ENCODE measurements at regions not wholly inside any gene's neighbourhood (a gene's known extent, or its start where the extent isn't known, plus 50 kb on each side); places are given as distances from the start of the nearest gene placed in this dataset.

- 82 to 83% methylated on average over 4 of the region's 4 CpGs for WGBS, 2 donors
- H3K27ac ChIP-seq (ENCODE audit: low read depth in 1 of 2, low read length in 2 of 2) = no peak overlapping the region
- intact Hi-C loops (cut with DNase I) = no loop called here
- H3K36me3 ChIP-seq (ENCODE audit: control insufficient read depth in 1 of 2, insufficient read depth in 2 of 2, low read length in 1 of 2) = no peaks in the 10 kb centered on the region
- H3K4me1 ChIP-seq (ENCODE audit: control insufficient read depth in 1 of 2, insufficient read depth in 2 of 2, low read length in 2 of 2) = no peaks in the 10 kb centered on the region
- H3K9me3 ChIP-seq (ENCODE audit: control insufficient read depth, low read length) = no peaks in the 10 kb centered on the region
- ATAC-seq (ENCODE audit: low FRiP score) = no peak
- peaks cover 0 to 1% of the 10 kb centered on the region in 2 donors for H3K27me3 ChIP-seq (ENCODE audit: control insufficient read depth in 1 of 2, insufficient read depth in 2 of 2, low read length in 1 of 2)
- H3K4me3 ChIP-seq (ENCODE audit: low read length in 2 of 2) = no peak overlapping the region
- DNase-seq = no peak
Observed at GRCh38 chr2:59256290-59256689, 1015.2 kb upstream of the FANCL start.

GRCh38 chr2:59254279-59254678, 1013.2 kb upstream of the FANCL start:
- ATAC-seq (ENCODE audit: low FRiP score) = no peak
- H3K9me3 ChIP-seq (ENCODE audit: control insufficient read depth, low read length) = no peaks in the 10 kb centered on the region
- intact Hi-C loops (cut with DNase I) = no loop called here
- 95 to 97% methylated on average over 1 of the region's 1 CpG for WGBS, 2 donors
- H3K27ac ChIP-seq (ENCODE audit: low read depth in 1 of 2, low read length in 2 of 2) = no peak overlapping the region
- no peaks in the 10 kb centered on the region for H3K36me3 ChIP-seq (ENCODE audit: control insufficient read depth in 1 of 2, insufficient read depth in 2 of 2, low read length in 1 of 2)
- DNase-seq = no peak
- H3K27me3 ChIP-seq (ENCODE audit: control insufficient read depth in 1 of 2, insufficient read depth in 2 of 2, low read length in 1 of 2) = peaks cover 0 to 1% of the 10 kb centered on the region in 2 donors
- H3K4me3 ChIP-seq (ENCODE audit: low read length in 2 of 2) = no peak overlapping the region
- no peaks in the 10 kb centered on the region for H3K4me1 ChIP-seq (ENCODE audit: control insufficient read depth in 1 of 2, insufficient read depth in 2 of 2, low read length in 2 of 2)

- 3 to 14% methylated on average over 1 of the region's 1 CpG for WGBS, 2 donors
- Histone ChIP-seq H3K27me3 (ENCODE audit: control insufficient read depth in 1 of 2, insufficient read depth in 2 of 2, low read length in 1 of 2) (peaks cover 0 to 3% of the 10 kb centered on the region in 2 donors), H3K36me3 (ENCODE audit: control insufficient read depth in 1 of 2, insufficient read depth in 2 of 2, low read length in 1 of 2) (no peaks in the 10 kb centered on the region), H3K27ac (ENCODE audit: low read depth in 1 of 2, low read length in 2 of 2) (no peak overlapping the region), H3K4me1 (ENCODE audit: control insufficient read depth in 1 of 2, insufficient read depth in 2 of 2, low read length in 2 of 2) (no peaks in the 10 kb centered on the region), H3K4me3 (ENCODE audit: low read length in 2 of 2) (no peak overlapping the region), H3K9me3 (ENCODE audit: control insufficient read depth, low read length) (no peaks in the 10 kb centered on the region)
- intact Hi-C loops (cut with DNase I) = no loop called here
- DNase-seq = no peak
- ATAC-seq (ENCODE audit: low FRiP score) = no peak
Observed at GRCh38 chr2:59250307-59250677, 1009.2 kb upstream of the FANCL start.

GRCh38 chr2:59249441-59250306, 1008.5 kb upstream of the FANCL start:
- WGBS, 2 donors = 49 to 51% methylated on average over 23 of the region's 23 CpGs
- intact Hi-C loops (cut with DNase I) = no loop called here
- peaks cover 0 to 1% of the 10 kb centered on the region in 2 donors for H3K27me3 ChIP-seq (ENCODE audit: control insufficient read depth in 1 of 2, insufficient read depth in 2 of 2, low read length in 1 of 2)

GRCh38 chr2:59239146-59239545, 998.0 kb upstream of the FANCL start:
- DNase-seq (no peak), ATAC-seq (ENCODE audit: low FRiP score) (no peak)
- Histone ChIP-seq H3K27ac (ENCODE audit: low read depth in 1 of 2, low read length in 2 of 2) (no peak overlapping the region), H3K27me3 (ENCODE audit: control insufficient read depth in 1 of 2, insufficient read depth in 2 of 2, low read length in 1 of 2) (no peaks in the 10 kb centered on the region), H3K4me1 (ENCODE audit: control insufficient read depth in 1 of 2, insufficient read depth in 2 of 2, low read length in 2 of 2) (no peaks in the 10 kb centered on the region), H3K9me3 (ENCODE audit: control insufficient read depth, low read length) (no peaks in the 10 kb centered on the region), H3K4me3 (ENCODE audit: low read length in 2 of 2) (no peak overlapping the region), H3K36me3 (ENCODE audit: control insufficient read depth in 1 of 2, insufficient read depth in 2 of 2, low read length in 1 of 2) (no peaks in the 10 kb centered on the region)
- WGBS, 2 donors = 24 to 34% methylated on average over 4 of the region's 4 CpGs
- intact Hi-C loops (cut with DNase I) = no loop called here

More at GRCh38 chr2:59249441-59250306, 1008.5 kb upstream of the FANCL start:
- ATAC-seq (ENCODE audit: low FRiP score) = no peak
- Histone ChIP-seq H3K27ac (ENCODE audit: low read depth in 1 of 2, low read length in 2 of 2) (no peak overlapping the region), H3K4me3 (ENCODE audit: low read length in 2 of 2) (no peak overlapping the region), H3K36me3 (ENCODE audit: control insufficient read depth in 1 of 2, insufficient read depth in 2 of 2, low read length in 1 of 2) (no peaks in the 10 kb centered on the region), H3K9me3 (ENCODE audit: control insufficient read depth, low read length) (no peaks in the 10 kb centered on the region), H3K4me1 (ENCODE audit: control insufficient read depth in 1 of 2, insufficient read depth in 2 of 2, low read length in 2 of 2) (no peaks in the 10 kb centered on the region)
- no peak for DNase-seq

- ATAC-seq (ENCODE audit: low FRiP score) = no peak
- Histone ChIP-seq H3K27me3 (ENCODE audit: control insufficient read depth in 1 of 2, insufficient read depth in 2 of 2, low read length in 1 of 2) (no peaks in the 10 kb centered on the region), H3K9me3 (ENCODE audit: control insufficient read depth, low read length) (no peaks in the 10 kb centered on the region), H3K4me3 (ENCODE audit: low read length in 2 of 2) (no peak overlapping the region), H3K36me3 (ENCODE audit: control insufficient read depth in 1 of 2, insufficient read depth in 2 of 2, low read length in 1 of 2) (no peaks in the 10 kb centered on the region), H3K27ac (ENCODE audit: low read depth in 1 of 2, low read length in 2 of 2) (no peak overlapping the region), H3K4me1 (ENCODE audit: control insufficient read depth in 1 of 2, insufficient read depth in 2 of 2, low read length in 2 of 2) (no peaks in the 10 kb centered on the region)
- intact Hi-C loops (cut with DNase I) = no loop called here
- DNase-seq = no peak
- WGBS, 2 donors = 85 to 92% methylated on average over 2 of the region's 2 CpGs
Observed at GRCh38 chr2:59237311-59237710, 996.2 kb upstream of the FANCL start.

- 47 to 50% methylated on average over 5 of the region's 5 CpGs for WGBS, 2 donors
- H3K4me1 ChIP-seq (ENCODE audit: control insufficient read depth in 1 of 2, insufficient read depth in 2 of 2, low read length in 2 of 2) = no peaks in the 10 kb centered on the region
- ATAC-seq (ENCODE audit: low FRiP score) = no peak
Observed at GRCh38 chr2:59236723-59237122, 995.6 kb upstream of the FANCL start.

GRCh38 chr2:59233920-59234319, 992.8 kb upstream of the FANCL start:
- Histone ChIP-seq H3K4me3 (ENCODE audit: low read length in 2 of 2) (no peak overlapping the region), H3K4me1 (ENCODE audit: control insufficient read depth in 1 of 2, insufficient read depth in 2 of 2, low read length in 2 of 2) (no peaks in the 10 kb centered on the region), H3K9me3 (ENCODE audit: control insufficient read depth, low read length) (no peaks in the 10 kb centered on the region), H3K36me3 (ENCODE audit: control insufficient read depth in 1 of 2, insufficient read depth in 2 of 2, low read length in 1 of 2) (no peaks in the 10 kb centered on the region), H3K27me3 (ENCODE audit: control insufficient read depth in 1 of 2, insufficient read depth in 2 of 2, low read length in 1 of 2) (peaks cover 0 to 2% of the 10 kb centered on the region in 2 donors), H3K27ac (ENCODE audit: low read depth in 1 of 2, low read length in 2 of 2) (no peak overlapping the region)
- no peak for DNase-seq
- intact Hi-C loops (cut with DNase I) = no loop called here
- 96 to 97% methylated on average over 4 of the region's 4 CpGs for WGBS, 2 donors
- no peak for ATAC-seq (ENCODE audit: low FRiP score)

More at GRCh38 chr2:59236723-59237122, 995.6 kb upstream of the FANCL start:
- H3K27me3 ChIP-seq (ENCODE audit: control insufficient read depth in 1 of 2, insufficient read depth in 2 of 2, low read length in 1 of 2) = no peaks in the 10 kb centered on the region
- H3K36me3 ChIP-seq (ENCODE audit: control insufficient read depth in 1 of 2, insufficient read depth in 2 of 2, low read length in 1 of 2) = no peaks in the 10 kb centered on the region
- intact Hi-C loops (cut with DNase I) = no loop called here
- H3K4me3 ChIP-seq (ENCODE audit: low read length in 2 of 2) = no peak overlapping the region
- no peak overlapping the region for H3K27ac ChIP-seq (ENCODE audit: low read depth in 1 of 2, low read length in 2 of 2)
- H3K9me3 ChIP-seq (ENCODE audit: control insufficient read depth, low read length) = no peaks in the 10 kb centered on the region
- no peak for DNase-seq

GRCh38 chr2:59233448-59233847, 992.3 kb upstream of the FANCL start:
- intact Hi-C loops (cut with DNase I) = no loop called here
- Histone ChIP-seq H3K9me3 (ENCODE audit: control insufficient read depth, low read length) (no peaks in the 10 kb centered on the region), H3K36me3 (ENCODE audit: control insufficient read depth in 1 of 2, insufficient read depth in 2 of 2, low read length in 1 of 2) (no peaks in the 10 kb centered on the region), H3K4me1 (ENCODE audit: control insufficient read depth in 1 of 2, insufficient read depth in 2 of 2, low read length in 2 of 2) (no peaks in the 10 kb centered on the region), H3K27me3 (ENCODE audit: control insufficient read depth in 1 of 2, insufficient read depth in 2 of 2, low read length in 1 of 2) (peaks cover 0 to 2% of the 10 kb centered on the region in 2 donors), H3K27ac (ENCODE audit: low read depth in 1 of 2, low read length in 2 of 2) (no peak overlapping the region), H3K4me3 (ENCODE audit: low read length in 2 of 2) (no peak overlapping the region)
- ATAC-seq (ENCODE audit: low FRiP score) (no peak), DNase-seq (no peak)
